GM23338 (cell line): ENCODE measurements at regions not wholly inside any gene's neighbourhood (a gene's known extent, or its start where the extent isn't known, plus 50 kb on each side); places are given as distances from the start of the nearest gene placed in this dataset.

Source experiments
- CREB1 ChIP-seq: fragments of 250-450 bp; sonication (Bioruptor Pico); IDR thresholded peaks from 2 replicates; pipeline ENCODE4 v1.5.0; 2020; ENCODE audit warnings: low read depth, mild to moderate bottlenecking, moderate library complexity
- EZH2 ChIP-seq: fragments of 200-600 bp; sonication (generic); IDR thresholded peaks from one replicate; pipeline ENCODE4 v1.8.0; 2017; ENCODE audit warnings: antibody characterized with exemption, mild to moderate bottlenecking, low read depth; ENCODE audit not compliant: unreplicated experiment
- EZH2phosphoT487 ChIP-seq: fragments of 200-600 bp; sonication (generic); IDR thresholded peaks from one replicate; pipeline ENCODE4 v1.8.1; 2018; ENCODE audit warnings: antibody characterized with exemption; ENCODE audit not compliant: unreplicated experiment
- JUNB ChIP-seq: IDR thresholded peaks from one replicate; pipeline ENCODE4 v1.6.1; 2016; ENCODE audit warnings: antibody characterized with exemption; ENCODE audit not compliant: unreplicated experiment
- POLR2AphosphoS5 ChIP-seq: IDR thresholded peaks from 2 replicates; pipeline ENCODE4 v1.6.1; 2016; ENCODE audit warnings: antibody characterized with exemption, low read depth
- STAT1 ChIP-seq: IDR thresholded peaks from one replicate; pipeline ENCODE4 v1.6.1; 2016; ENCODE audit warnings: antibody characterized with exemption; ENCODE audit not compliant: unreplicated experiment
- ZNF114 ChIP-seq: fragments of 250-450 bp; sonication (Bioruptor Pico); IDR thresholded peaks from 2 replicates; pipeline ENCODE4 v1.5.0; 2020; ENCODE audit warnings: mild to moderate bottlenecking, moderate library complexity
- ZNF331 ChIP-seq: fragments of 250-450 bp; sonication (Bioruptor Pico); IDR thresholded peaks from 2 replicates; pipeline ENCODE4 v1.5.0; 2020; ENCODE audit warnings: low read depth, mild to moderate bottlenecking, moderate library complexity
- TF ChIP-seq, protein P1 (sequence below), 2 experiments: fragments of 200-600 bp in 1 of 2; sonication (generic) in 1 of 2; conservative IDR thresholded peaks; 2 replicates each; pipeline versions ENCODE4 v1.5.1 to v1.6.1; 2016 to 2017; ENCODE audit warnings: antibody characterized with exemption in 2 of 2, low read depth in 2 of 2, mild to moderate bottlenecking in 2 of 2, moderate library complexity in 1 of 2
- TF ChIP-seq, protein P2 (sequence below): IDR thresholded peaks from one replicate; pipeline ENCODE4 v1.6.1; 2018; ENCODE audit warnings: antibody characterized with exemption; ENCODE audit not compliant: unreplicated experiment
- TF ChIP-seq, protein P3 (sequence below): IDR thresholded peaks from 2 replicates; pipeline ENCODE4 v1.6.1; 2016; ENCODE audit warnings: antibody characterized with exemption

DNA sequence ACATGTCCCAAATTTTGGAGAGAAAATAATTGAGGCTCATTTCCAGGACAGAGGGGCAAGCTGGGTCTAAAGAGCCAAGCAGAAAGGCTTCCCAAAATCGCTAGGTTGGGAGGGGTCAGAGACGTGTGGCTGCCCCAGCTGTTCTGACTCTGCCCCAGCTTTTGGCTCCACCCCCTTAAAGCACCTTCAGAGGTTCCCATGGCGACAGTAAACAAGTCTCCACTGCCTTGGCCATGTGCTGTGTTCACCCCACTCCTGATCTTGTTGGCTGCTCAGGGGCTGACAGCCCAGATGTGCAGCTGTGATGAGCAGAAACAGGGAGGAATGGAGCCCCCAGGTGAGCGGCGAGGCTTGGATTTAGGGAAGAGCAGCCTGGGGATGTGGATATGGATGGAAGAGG, 72.8 kb upstream of the SPTLC3 start:
- TF ChIP-seq EZH2: no peak
- no peak for TF ChIP-seq EZH2phosphoT487
- TF ChIP-seq, protein P1, sequence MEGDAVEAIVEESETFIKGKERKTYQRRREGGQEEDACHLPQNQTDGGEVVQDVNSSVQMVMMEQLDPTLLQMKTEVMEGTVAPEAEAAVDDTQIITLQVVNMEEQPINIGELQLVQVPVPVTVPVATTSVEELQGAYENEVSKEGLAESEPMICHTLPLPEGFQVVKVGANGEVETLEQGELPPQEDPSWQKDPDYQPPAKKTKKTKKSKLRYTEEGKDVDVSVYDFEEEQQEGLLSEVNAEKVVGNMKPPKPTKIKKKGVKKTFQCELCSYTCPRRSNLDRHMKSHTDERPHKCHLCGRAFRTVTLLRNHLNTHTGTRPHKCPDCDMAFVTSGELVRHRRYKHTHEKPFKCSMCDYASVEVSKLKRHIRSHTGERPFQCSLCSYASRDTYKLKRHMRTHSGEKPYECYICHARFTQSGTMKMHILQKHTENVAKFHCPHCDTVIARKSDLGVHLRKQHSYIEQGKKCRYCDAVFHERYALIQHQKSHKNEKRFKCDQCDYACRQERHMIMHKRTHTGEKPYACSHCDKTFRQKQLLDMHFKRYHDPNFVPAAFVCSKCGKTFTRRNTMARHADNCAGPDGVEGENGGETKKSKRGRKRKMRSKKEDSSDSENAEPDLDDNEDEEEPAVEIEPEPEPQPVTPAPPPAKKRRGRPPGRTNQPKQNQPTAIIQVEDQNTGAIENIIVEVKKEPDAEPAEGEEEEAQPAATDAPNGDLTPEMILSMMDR (conservative IDR thresholded peaks at IDR 0.05; ENCODE audit: low read depth in 2 of 2): no peak
- no peak for TF ChIP-seq CREB1 (CRISPR knock-in tag)
- TF ChIP-seq, protein P2, sequence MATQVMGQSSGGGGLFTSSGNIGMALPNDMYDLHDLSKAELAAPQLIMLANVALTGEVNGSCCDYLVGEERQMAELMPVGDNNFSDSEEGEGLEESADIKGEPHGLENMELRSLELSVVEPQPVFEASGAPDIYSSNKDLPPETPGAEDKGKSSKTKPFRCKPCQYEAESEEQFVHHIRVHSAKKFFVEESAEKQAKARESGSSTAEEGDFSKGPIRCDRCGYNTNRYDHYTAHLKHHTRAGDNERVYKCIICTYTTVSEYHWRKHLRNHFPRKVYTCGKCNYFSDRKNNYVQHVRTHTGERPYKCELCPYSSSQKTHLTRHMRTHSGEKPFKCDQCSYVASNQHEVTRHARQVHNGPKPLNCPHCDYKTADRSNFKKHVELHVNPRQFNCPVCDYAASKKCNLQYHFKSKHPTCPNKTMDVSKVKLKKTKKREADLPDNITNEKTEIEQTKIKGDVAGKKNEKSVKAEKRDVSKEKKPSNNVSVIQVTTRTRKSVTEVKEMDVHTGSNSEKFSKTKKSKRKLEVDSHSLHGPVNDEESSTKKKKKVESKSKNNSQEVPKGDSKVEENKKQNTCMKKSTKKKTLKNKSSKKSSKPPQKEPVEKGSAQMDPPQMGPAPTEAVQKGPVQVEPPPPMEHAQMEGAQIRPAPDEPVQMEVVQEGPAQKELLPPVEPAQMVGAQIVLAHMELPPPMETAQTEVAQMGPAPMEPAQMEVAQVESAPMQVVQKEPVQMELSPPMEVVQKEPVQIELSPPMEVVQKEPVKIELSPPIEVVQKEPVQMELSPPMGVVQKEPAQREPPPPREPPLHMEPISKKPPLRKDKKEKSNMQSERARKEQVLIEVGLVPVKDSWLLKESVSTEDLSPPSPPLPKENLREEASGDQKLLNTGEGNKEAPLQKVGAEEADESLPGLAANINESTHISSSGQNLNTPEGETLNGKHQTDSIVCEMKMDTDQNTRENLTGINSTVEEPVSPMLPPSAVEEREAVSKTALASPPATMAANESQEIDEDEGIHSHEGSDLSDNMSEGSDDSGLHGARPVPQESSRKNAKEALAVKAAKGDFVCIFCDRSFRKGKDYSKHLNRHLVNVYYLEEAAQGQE: no peak
- TF ChIP-seq ZNF114: no peak
- no peak for TF ChIP-seq STAT1
- TF ChIP-seq POLR2AphosphoS5: no peak
- TF ChIP-seq ZNF331 (CRISPR knock-in tag): no peak
- TF ChIP-seq, protein P3, sequence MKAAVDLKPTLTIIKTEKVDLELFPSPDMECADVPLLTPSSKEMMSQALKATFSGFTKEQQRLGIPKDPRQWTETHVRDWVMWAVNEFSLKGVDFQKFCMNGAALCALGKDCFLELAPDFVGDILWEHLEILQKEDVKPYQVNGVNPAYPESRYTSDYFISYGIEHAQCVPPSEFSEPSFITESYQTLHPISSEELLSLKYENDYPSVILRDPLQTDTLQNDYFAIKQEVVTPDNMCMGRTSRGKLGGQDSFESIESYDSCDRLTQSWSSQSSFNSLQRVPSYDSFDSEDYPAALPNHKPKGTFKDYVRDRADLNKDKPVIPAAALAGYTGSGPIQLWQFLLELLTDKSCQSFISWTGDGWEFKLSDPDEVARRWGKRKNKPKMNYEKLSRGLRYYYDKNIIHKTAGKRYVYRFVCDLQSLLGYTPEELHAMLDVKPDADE: no peak
- no peak for TF ChIP-seq JUNB
